CD4-positive, alpha-beta T cell (primary cell): ENCODE measurements at regions not wholly inside any gene's neighbourhood (a gene's known extent, or its start where the extent isn't known, plus 50 kb on each side); places are given as distances from the start of the nearest gene placed in this dataset.

Source experiments
- ATAC-seq: fragments of 200-7000 bp; cut with Tn5 transposase; one replicate; pipeline ENCODE4 v1.10.0; 2022; ENCODE audit warnings: mild to moderate bottlenecking; ENCODE audit not compliant: poor library complexity
- CTCF ChIA-PET: fragments of 350-600 bp; sonication (Branson Sonifier 250); formaldehyde crosslinking; loops from one replicate; lab custom pipeline; 2021; ENCODE audit warnings: antibody characterized with exemption, inconsistent platforms; lab: Charles Lee
- POLR2A ChIA-PET: fragments of 350-600 bp; sonication (Branson Sonifier 250); formaldehyde crosslinking; loops from one replicate; lab custom pipeline; 2021; ENCODE audit warnings: antibody characterized with exemption, inconsistent platforms; lab: Charles Lee
- DNase-seq, 14 experiments: peaks; one replicate each; pipeline ENCODE4 v3.0.0-alpha.2; 2013 to 2020; ENCODE audit warnings: mixed read lengths in 2 of 14
- H3K27ac ChIP-seq, 2 donors: one replicate each; pipeline versions ENCODE4 v1.5.1 to v1.7.0; 2013; ENCODE audit warnings: low read length in 2 of 2, low read depth in 1 of 2, mild to moderate bottlenecking in 1 of 2
- H3K27me3 ChIP-seq, 2 experiments: 1 replicate in 1 of 2; 2 replicates in 1 of 2; pipeline versions ENCODE4 v1.6.1 to v1.7.0; 2013; ENCODE audit warnings: low read length in 2 of 2, control low read depth in 1 of 2, mild to moderate bottlenecking in 1 of 2, moderate library complexity in 1 of 2; ENCODE audit not compliant: insufficient read depth in 2 of 2, control insufficient read depth in 1 of 2
- H3K36me3 ChIP-seq: one replicate; pipeline ENCODE4 v1.6.1; 2013; ENCODE audit warnings: low read length, control low read depth; ENCODE audit not compliant: insufficient read depth
- H3K4me1 ChIP-seq: one replicate; pipeline ENCODE4 v1.6.1; 2013; ENCODE audit warnings: low read length, control low read depth; ENCODE audit not compliant: insufficient read depth
- H3K4me3 ChIP-seq: one replicate; pipeline ENCODE4 v1.5.1; 2013; ENCODE audit warnings: mild to moderate bottlenecking, low read length, moderate library complexity
- H3K9me3 ChIP-seq, 2 experiments: 1 replicate in 1 of 2; 2 replicates in 1 of 2; pipeline versions ENCODE4 v1.6.1 to v1.7.0; 2013; ENCODE audit warnings: low read length in 2 of 2, mild to moderate bottlenecking in 2 of 2, control low read depth in 1 of 2, moderate library complexity in 1 of 2; ENCODE audit not compliant: control insufficient read depth in 1 of 2, insufficient read depth in 1 of 2
- H3K27ac Mint-ChIP-seq: one replicate; pipeline ENCODE4 v1.8.0; 2020; ENCODE audit warnings: mixed read lengths
- H3K27me3 Mint-ChIP-seq: one replicate; pipeline ENCODE4 v1.8.0; 2021; ENCODE audit warnings: mixed read lengths
- H3K36me3 Mint-ChIP-seq: one replicate; pipeline ENCODE4 v1.8.0; 2021; ENCODE audit warnings: low read depth, mixed read lengths
- H3K4me1 Mint-ChIP-seq: one replicate; pipeline ENCODE4 v1.8.0; 2021; ENCODE audit warnings: low read depth, mixed read lengths
- H3K4me3 Mint-ChIP-seq: one replicate; pipeline ENCODE4 v1.8.0; 2020; ENCODE audit warnings: mild to moderate bottlenecking, mixed read lengths
- H3K9me3 Mint-ChIP-seq: one replicate; pipeline ENCODE4 v1.8.0; 2020; ENCODE audit warnings: mixed read lengths
- CTCF ChIP-seq: fragments of 200-600 bp; IDR thresholded peaks from one replicate; pipeline ENCODE4 v1.8.0; 2022; ENCODE audit warnings: antibody characterized with exemption, mild to moderate bottlenecking
- intact Hi-C, 2 experiments: fragments of 100-400 bp; cut with DNase I in 1 of 2; cut with micrococcal nuclease in 1 of 2; formaldehyde crosslinking; loops; one replicate each; pipeline versions ENCODE4 v1.15.1 to v1.9.0; 2023 to 2025; cut with DNase I, micrococcal nuclease

- Mint-ChIP-seq H3K27ac (no peak overlapping the region), H3K4me1 (no peaks in the 10 kb centered on the region), H3K4me3 (no peak overlapping the region), H3K27me3 (peaks cover 6% of the 10 kb centered on the region), H3K9me3 (no peaks in the 10 kb centered on the region), H3K36me3 (no peaks in the 10 kb centered on the region)
- ChIA-PET POLR2A (no interaction called here), CTCF (no interaction called here)
- no peak overlapping the region for H3K4me3 ChIP-seq
- peaks cover 0 to 1% of the 10 kb centered on the region in 2 experiments for H3K27me3 ChIP-seq
- H3K4me1 ChIP-seq, result no peaks in the 10 kb centered on the region
- DNase-seq, result no peak
- no peak for ATAC-seq
- H3K9me3 ChIP-seq, result peaks cover 0 to 6% of the 10 kb centered on the region in 2 experiments
- H3K36me3 ChIP-seq, result no peaks in the 10 kb centered on the region
- intact Hi-C loops, result no loop called here
- H3K27ac ChIP-seq, result no peak overlapping the region
- TF ChIP-seq CTCF, result no peak
Observed at GRCh38 chr11:70678931-70679900, 280.9 kb downstream of the CTTN start.

GRCh38 chr11:70680781-70681281, 282.5 kb downstream of the CTTN start:
- Mint-ChIP-seq H3K9me3 (no peaks in the 10 kb centered on the region), H3K4me3 (no peak overlapping the region), H3K36me3 (no peaks in the 10 kb centered on the region), H3K27me3 (no peaks in the 10 kb centered on the region), H3K27ac (no peak overlapping the region), H3K4me1 (no peaks in the 10 kb centered on the region)
- DNase-seq (no peak), ATAC-seq (no peak)
- POLR2A ChIA-PET, result no interaction called here
- peaks cover 0 to 6% of the 10 kb centered on the region in 2 experiments for H3K9me3 ChIP-seq
- peaks cover 0 to 2% of the 10 kb centered on the region in 2 experiments for H3K27me3 ChIP-seq
- CTCF ChIA-PET, result interaction anchor here (0.6 kb wide), 1 partner anchor 165 kb away, joined by 4 read pairs; no protein-coding TSS in a partner anchor
- no peak overlapping the region for H3K27ac ChIP-seq
- intact Hi-C loops, result no loop called here
- H3K36me3 ChIP-seq, result no peaks in the 10 kb centered on the region
- no peak overlapping the region for H3K4me3 ChIP-seq
- no peaks in the 10 kb centered on the region for H3K4me1 ChIP-seq
- no peak for TF ChIP-seq CTCF

- no peak for TF ChIP-seq CTCF
- no peaks in the 10 kb centered on the region for H3K27me3 Mint-ChIP-seq
- Histone ChIP-seq H3K4me3 (no peak overlapping the region), H3K36me3 (no peaks in the 10 kb centered on the region), H3K27ac (no peak overlapping the region), H3K9me3 (peaks cover 0 to 6% of the 10 kb centered on the region in 2 experiments), H3K4me1 (no peaks in the 10 kb centered on the region), H3K27me3 (peaks cover 2 to 6% of the 10 kb centered on the region in 2 experiments)
- ChIA-PET CTCF (no interaction called here), POLR2A (no interaction called here)
- H3K9me3 Mint-ChIP-seq, result no peaks in the 10 kb centered on the region
- no peaks in the 10 kb centered on the region for H3K4me1 Mint-ChIP-seq
- DNase-seq (no peak), ATAC-seq (no peak)
- intact Hi-C loops, result no loop called here
- H3K27ac Mint-ChIP-seq, result no peak overlapping the region
- no peaks in the 10 kb centered on the region for H3K36me3 Mint-ChIP-seq
- H3K4me3 Mint-ChIP-seq, result no peak overlapping the region
Observed at GRCh38 chr11:70682056-70682455, 283.7 kb downstream of the CTTN start.
